Endometrium (tissue), 2 donors: ENCODE measurements at regions not wholly inside any gene's neighbourhood (a gene's known extent, or its start where the extent isn't known, plus 50 kb on each side); places are given as distances from the start of the nearest gene placed in this dataset.

ENCODE experiments used
- FAIRE-seq: peaks from 2 replicates; lab custom pipeline; 2012; peaks lifted over from hg19 to GRCh38; lab: Jason Lieb, UNC
- donor health status: control.
- donor health status: control.

- no peak for FAIRE-seq
Observed at GRCh38 chr2:188220535-188220934, 71.1 kb upstream of the GULP1 start.

- no peak for FAIRE-seq
Observed at GRCh38 chr2:188227713-188228112, 64.0 kb upstream of the GULP1 start.

- FAIRE-seq: no peak
Observed at GRCh38 chr2:188235364-188235763, 56.3 kb upstream of the GULP1 start.

DNA sequence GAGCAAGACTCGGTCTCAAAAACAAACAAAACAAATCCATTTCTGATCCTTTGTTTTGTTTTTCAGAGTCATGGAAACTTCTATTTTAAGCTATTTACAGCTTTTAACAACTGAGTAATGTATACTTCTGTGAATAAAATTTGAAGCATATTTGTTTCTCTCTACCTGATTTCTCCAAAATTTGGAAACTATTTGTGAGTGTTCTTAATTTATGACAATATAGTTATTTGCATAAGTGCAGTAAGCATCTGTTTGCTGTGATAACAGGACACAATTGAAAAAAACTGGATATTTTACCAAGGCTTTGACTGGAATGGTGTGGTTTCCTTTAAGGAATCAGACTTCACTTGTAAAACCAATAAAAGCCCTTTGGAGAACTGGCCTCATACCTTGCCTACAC is 53.3 kb upstream of the GULP1 start:
- no peak for FAIRE-seq
